ENCODE measurements at regions not wholly inside any gene's neighbourhood (a gene's known extent, or its start where the extent isn't known, plus 50 kb on each side); places are given as distances from the start of the nearest gene placed in this dataset.

DNA sequence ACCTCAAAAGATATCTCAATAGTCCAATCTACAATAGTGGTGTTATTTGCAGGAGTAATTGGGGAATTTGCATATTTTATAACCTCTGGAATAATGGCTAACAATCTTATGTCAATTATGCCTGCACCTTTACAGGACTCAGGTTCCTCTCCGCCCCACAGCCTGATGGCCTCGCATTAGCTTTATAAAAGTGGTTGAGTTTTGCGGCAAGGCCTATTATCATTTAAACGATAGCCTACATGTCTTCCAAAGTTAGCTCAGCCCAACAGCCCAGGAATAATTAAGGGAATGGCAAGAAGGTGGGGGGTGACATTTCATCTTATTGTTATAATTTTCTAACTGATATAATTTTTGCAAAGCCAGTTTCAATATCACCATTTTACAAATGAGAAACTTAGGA is 97.3 kb downstream of the RTP4 start:
- ChIA-PET POLR2A (ENCODE audit: partially characterized antibody) (interaction anchor here (1.0 to 1.2 kb wide), 4 partner anchors 9 to 271 kb away, joined by 3 to 4 read pairs (median 3); no protein-coding TSS in a partner anchor), CTCF (ENCODE audit: partially characterized antibody) (interaction anchor here (0.6 to 1.1 kb wide), 4 partner anchors 13 to 150 kb away, joined by 3 to 4 read pairs (median 3); no protein-coding TSS in a partner anchor)
- Histone ChIP-seq H3K27ac (ENCODE audit: low read depth, low read length) (no peak overlapping the region), H3K4ac (replicated peaks; ENCODE audit: insufficient read length, low read depth, low read length) (no peak overlapping the region), H3K9ac (replicated peaks in 1 of 4; ENCODE audit: extremely low read depth in 1 of 4, low read depth in 3 of 4, low read length in 3 of 4) (no peak overlapping the region; a peak in 1 of 7 replicates), H3K14ac (ENCODE audit: insufficient read length) (no peak overlapping the region), H2BK12ac (ENCODE audit: low read depth, low read length) (peak overlapping the region; percentile 0; the same call in 1 of the 2 replicates), H3K23ac (ENCODE audit: insufficient read length) (no peak overlapping the region), H3K27me3 (replicated peaks in 1 of 4; ENCODE audit: control insufficient read depth in 3 of 4, extremely low read depth in 1 of 4, insufficient read depth in 3 of 4, low read length in 3 of 4) (no peaks in the 10 kb centered on the region), H3K79me2 (ENCODE audit: control insufficient read depth in 1 of 2, insufficient read depth in 2 of 2, low read length in 2 of 2) (no peaks in the 10 kb centered on the region), H3K79me1 (ENCODE audit: low read depth, low read length) (no peaks in the 10 kb centered on the region), H2AK5ac (ENCODE audit: low read depth, low read length) (no peak overlapping the region), H4K20me1 (replicated peaks in 1 of 2; ENCODE audit: control insufficient read depth in 1 of 2, insufficient read depth in 2 of 2, low read length in 2 of 2) (no peaks in the 10 kb centered on the region), H4K8ac (ENCODE audit: extremely low read depth, insufficient read depth, low read length) (no peak overlapping the region), H3K9me3 (ENCODE audit: insufficient read depth in 2 of 2, low read depth in 1 of 2, low read length in 1 of 2) (no peaks in the 10 kb centered on the region), H2BK20ac (ENCODE audit: low read length) (peak overlapping the region; percentile 86), H3K56ac (replicated peaks; ENCODE audit: insufficient read length, low read depth, low read length) (no peak overlapping the region), H4K91ac (replicated peaks; ENCODE audit: insufficient read length, low read length) (no peak overlapping the region), H3K18ac (ENCODE audit: extremely low read depth, low read length) (no peak overlapping the region; the same call in 1 of the 2 replicates), H3K36me3 (ENCODE audit: control insufficient read depth in 2 of 4, insufficient read depth in 4 of 4, low read length in 3 of 4) (no peaks in the 10 kb centered on the region), H2AFZ (ENCODE audit: low read length) (no peak overlapping the region), H3K4me3 (ENCODE audit: extremely low read depth in 1 of 4, insufficient read depth in 2 of 4, low read depth in 3 of 4, low read length in 4 of 4) (peak overlapping the region in 1 of 4 experiments; percentile 34; a peak in 1 of 8 replicates), H2BK15ac (ENCODE audit: low read length) (no peak overlapping the region), H3K4me1 (replicated peaks in 1 of 4; ENCODE audit: control insufficient read depth in 3 of 4, insufficient read depth in 4 of 4, low read length in 3 of 4) (peaks cover 2 to 9% (median 4%) of the 10 kb centered on the region in 4 experiments; a peak in 2 of 7 replicates), H2BK120ac (replicated peaks; ENCODE audit: low read depth, low read length) (peak overlapping the region; percentile 72), H3K23me2 (ENCODE audit: low read depth, low read length) (no peaks in the 10 kb centered on the region), H2BK5ac (ENCODE audit: low read depth, low read length) (peak overlapping the region; percentile 96; the same call in 1 of the 2 replicates), H4K5ac (ENCODE audit: insufficient read length, low read depth, low read length) (peak overlapping the region; percentile 81), H3K4me2 (ENCODE audit: insufficient read depth in 1 of 2, low read depth in 2 of 2, low read length in 2 of 2) (peak overlapping the region; percentile 22 to 40; a peak in 2 of 4 replicates)
- DNase-seq (ENCODE audit: low read depth in 1 of 2, low spot score in 2 of 2): peak in 1 of 2 experiments; percentile 34
- FAIRE-seq: peak; percentile 82
- 3% methylated on average over 4 of the region's 4 CpGs; no CpG with 5 or more reads in 1 of the 2 experiments for WGBS, 2 experiments (ENCODE audit: extremely low coverage in 1 of 2, insufficient coverage in 1 of 2, insufficient read length in 1 of 2, insufficient replicate concordance in 2 of 2, low coverage in 1 of 2, low lambda C conversion rate in 2 of 2, missing lambda C conversion rate in 1 of 2)
- peak; percentile 46 for TF ChIP-seq NANOG (IDR thresholded peaks at IDR 0.05; ENCODE audit: insufficient read depth, low read depth, low read length, poor library complexity, severe bottlenecking)
- no peak for TF ChIP-seq SP1 (IDR thresholded peaks at IDR 0.05; ENCODE audit: low read depth, low read length)
- TF ChIP-seq CREB1 (IDR thresholded peaks at IDR 0.05): no peak
- no peak for TF ChIP-seq GTF2F1 (IDR thresholded peaks at IDR 0.05; ENCODE audit: borderline replicate concordance, low read depth, low read length)

Measured in H1 (cell line).